MM.1S (cell line): ENCODE measurements at regions not wholly inside any gene's neighbourhood (a gene's known extent, or its start where the extent isn't known, plus 50 kb on each side); places are given as distances from the start of the nearest gene placed in this dataset.

ENCODE experiments used
- CTCF ChIP-seq: fragments of 300-600 bp; sonication (generic); IDR thresholded peaks from 2 replicates; pipeline ENCODE4 v1.5.1; 2016; ENCODE audit warnings: antibody characterized with exemption, low read length, mixed read lengths
- EZH2 ChIP-seq: fragments of 300-600 bp; sonication (generic); optimal IDR thresholded peaks from 2 replicates; pipeline ENCODE3; 2017; ENCODE audit warnings: low read depth, mild to moderate bottlenecking, antibody characterized with exemption, low read length, mixed read lengths
- EZH2phosphoT487 ChIP-seq: fragments of 300-600 bp; sonication (generic); IDR thresholded peaks from 2 replicates; pipeline ENCODE4 v1.6.1; 2018; ENCODE audit warnings: antibody characterized with exemption, low read length

- TF ChIP-seq CTCF (no peak), EZH2 (no peak), EZH2phosphoT487 (no peak)
Observed at GRCh38 chr1:170291516-170291915, 145.8 kb downstream of the NTMT2 start.
